Endothelial cell of umbilical vein (primary cell): ENCODE measurements at regions not wholly inside any gene's neighbourhood (a gene's known extent, or its start where the extent isn't known, plus 50 kb on each side); places are given as distances from the start of the nearest gene placed in this dataset.

Experiments used
- BruUV-seq: library from RNA; stranded (reverse); fragments of 400-500 nt; replicated peaks from 2 replicates; lab custom pipeline; 2021; lab: Mats Ljungman, UMichigan
- CTCF ChIA-PET: fragments of 300-600, 350-600 bp; sonication (Branson Sonifier 250); formaldehyde crosslinking; loops from one replicate; lab custom pipeline; 2021; ENCODE audit warnings: antibody characterized with exemption, inconsistent platforms; lab: Charles Lee
- POLR2A ChIA-PET: fragments of 300-600, 350-600 bp; sonication (Branson Sonifier 250); formaldehyde crosslinking; loops from one replicate; lab custom pipeline; 2021; ENCODE audit warnings: antibody characterized with exemption, inconsistent platforms; lab: Charles Lee
- DNase-seq: peaks from one replicate; pipeline ENCODE4 v3.0.0-alpha.2; 2011; ENCODE audit warnings: low read depth, low spot score
- FAIRE-seq: peaks from 2 replicates; lab custom pipeline; 2011; peaks lifted over from hg19 to GRCh38; lab: Jason Lieb, UNC
- H2AFZ ChIP-seq: 2 replicates; pipeline ENCODE4 v1.6.0; 2012; ENCODE audit warnings: low read depth, low read length, control low read depth, inconsistent platforms
- H3K27ac ChIP-seq: 2 replicates; pipeline ENCODE4 v1.5.1; 2011; ENCODE audit warnings: low read depth, mild to moderate bottlenecking, control low read depth, low read length, moderate library complexity; ENCODE audit not compliant: insufficient read depth
- H3K27me3 ChIP-seq, 2 experiments: 2 replicates each; pipeline versions ENCODE4 v1.6.0 to v1.6.1; 2011; ENCODE audit warnings: low read length in 2 of 2, mixed read lengths in 1 of 2; ENCODE audit not compliant: control insufficient read depth in 2 of 2, insufficient read depth in 2 of 2
- H3K36me3 ChIP-seq, 2 experiments: 2 replicates in 1 of 2; 3 replicates in 1 of 2; pipeline ENCODE4 v1.5.1; 2011; ENCODE audit warnings: low read length in 2 of 2, mild to moderate bottlenecking in 1 of 2, moderate library complexity in 1 of 2; ENCODE audit not compliant: control insufficient read depth in 2 of 2, insufficient read depth in 2 of 2; ENCODE audit errors: extremely low read depth in 1 of 2
- H3K4me1 ChIP-seq: 3 replicates; pipeline ENCODE4 v1.5.1; 2011; ENCODE audit warnings: mild to moderate bottlenecking, low read length; ENCODE audit not compliant: control insufficient read depth, insufficient read depth; ENCODE audit errors: extremely low read depth
- H3K4me2 ChIP-seq: 2 replicates; pipeline ENCODE4 v1.6.1; 2011; ENCODE audit warnings: low read length, control low read depth, mixed read lengths; ENCODE audit not compliant: insufficient read depth
- H3K4me3 ChIP-seq, 3 experiments: fragments of 200-600 bp in 1 of 3; sonication (generic), shearing (Covaris generic) in 1 of 3; replicated peaks in 1 of 3; 2 replicates each; pipeline ENCODE4 v1.5.1; 2011 to 2016; ENCODE audit warnings: control low read depth in 3 of 3, low read length in 3 of 3, mild to moderate bottlenecking in 2 of 3, inconsistent platforms in 1 of 3, low read depth in 1 of 3, moderate library complexity in 1 of 3; ENCODE audit not compliant: insufficient read depth in 1 of 3
- H3K79me2 ChIP-seq: 2 replicates; pipeline ENCODE4 v1.6.0; 2012; ENCODE audit warnings: low read length, inconsistent platforms; ENCODE audit not compliant: control insufficient read depth, insufficient read depth
- H3K9ac ChIP-seq: replicated peaks from 2 replicates; pipeline ENCODE3; 2011; ENCODE audit warnings: low read length, control low read depth; ENCODE audit not compliant: insufficient read depth; ENCODE audit errors: extremely low read depth
- H3K9me1 ChIP-seq: replicated peaks from 3 replicates; pipeline ENCODE4 v1.6.0; 2011; ENCODE audit warnings: mild to moderate bottlenecking, low read length; ENCODE audit not compliant: control insufficient read depth, insufficient read depth; ENCODE audit errors: extremely low read depth
- H3K9me3 ChIP-seq: replicated peaks from 2 replicates; pipeline ENCODE4 v1.5.1; 2012; ENCODE audit warnings: low read length, inconsistent platforms; ENCODE audit not compliant: control insufficient read depth, insufficient read depth
- H4K20me1 ChIP-seq: replicated peaks from 2 replicates; pipeline ENCODE3; 2011; ENCODE audit warnings: mild to moderate bottlenecking, low read length; ENCODE audit not compliant: control insufficient read depth, insufficient read depth; ENCODE audit errors: extremely low read depth
- CTCF ChIP-seq, 2 donors: IDR thresholded peaks; 1 replicate in 1 of 2; 2 replicates in 1 of 2; pipeline ENCODE4 v1.5.1; 2011; ENCODE audit warnings: low read length in 2 of 2, mild to moderate bottlenecking in 2 of 2, moderate library complexity in 2 of 2, control low read depth in 1 of 2, inconsistent platforms in 1 of 2, low read depth in 1 of 2; ENCODE audit not compliant: insufficient read depth in 1 of 2; ENCODE audit errors: extremely low read depth in 1 of 2
- EZH2 ChIP-seq: IDR thresholded peaks from 2 replicates; pipeline ENCODE4 v1.6.1; 2012; ENCODE audit warnings: borderline replicate concordance, low read depth, mild to moderate bottlenecking, moderate library complexity, low read length, inconsistent platforms; ENCODE audit not compliant: severe bottlenecking
- FOS ChIP-seq: IDR thresholded peaks from 2 replicates; pipeline ENCODE4 v1.6.1; 2011; ENCODE audit warnings: mild to moderate bottlenecking, low read length, moderate library complexity, borderline replicate concordance; ENCODE audit not compliant: insufficient read depth
- GATA2 ChIP-seq: IDR thresholded peaks from 2 replicates; pipeline ENCODE4 v1.7.0; 2011; ENCODE audit warnings: low read depth, mild to moderate bottlenecking, moderate library complexity, mixed read lengths, low read length; ENCODE audit not compliant: insufficient read length, insufficient read depth
- JUN ChIP-seq: IDR thresholded peaks from 2 replicates; pipeline ENCODE4 v1.6.1; 2011; ENCODE audit warnings: borderline replicate concordance, low read depth; ENCODE audit not compliant: insufficient read length, insufficient read depth
- MAX ChIP-seq: IDR thresholded peaks from 2 replicates; pipeline ENCODE4 v1.6.1; 2011; ENCODE audit not compliant: insufficient read depth, insufficient read length
- MYC ChIP-seq: IDR thresholded peaks from one replicate; pipeline ENCODE4 v1.6.1; 2011; ENCODE audit warnings: mild to moderate bottlenecking, low read depth, low read length
- POLR2A ChIP-seq: IDR thresholded peaks from 2 replicates; pipeline ENCODE4 v1.6.1; 2012; ENCODE audit warnings: low read depth, mild to moderate bottlenecking, control low read depth, low read length
- POLR2AphosphoS5 ChIP-seq: IDR thresholded peaks from 2 replicates; pipeline ENCODE4 v1.6.1; 2012; ENCODE audit warnings: low read depth, mild to moderate bottlenecking, control low read depth, low read length, moderate library complexity; ENCODE audit not compliant: insufficient read depth
- dilution Hi-C: fragments of 300-500 bp; cut with MboI; formaldehyde crosslinking; loops from one replicate; pipeline ENCODE4 v1.15.0; 2019; ENCODE audit warnings: low sequenced_read_pairs; ENCODE audit not compliant: extremely low pct_ligation_motif_present
- intact Hi-C: fragments of 100-400 bp; cut with micrococcal nuclease; formaldehyde crosslinking; loops from one replicate; pipeline ENCODE4 v1.10.0; 2022

GRCh38 chr5:24923400-24923799, 278.6 kb upstream of the CDH10 start:
- H3K9me1 ChIP-seq, result no peaks in the 10 kb centered on the region
- no peak for FAIRE-seq
- ChIA-PET POLR2A (no interaction called here), CTCF (no interaction called here)
- H3K4me3 ChIP-seq, result no peak overlapping the region
- no peak overlapping the region for H3K27ac ChIP-seq
- H3K4me1 ChIP-seq, result no peaks in the 10 kb centered on the region
- dilution Hi-C loops (no loop called here), intact Hi-C loops (no loop called here)
- no peaks in the 10 kb centered on the region for H4K20me1 ChIP-seq
- no peak for TF ChIP-seq POLR2AphosphoS5
- TF ChIP-seq CTCF (IDR thresholded peaks at IDR 0.05; ENCODE audit: extremely low read depth in 1 of 2, insufficient read depth in 1 of 2, low read depth in 1 of 2, low read length in 2 of 2), result no peak
- TF ChIP-seq MYC, result no peak
- no peak for TF ChIP-seq POLR2A
- no peak for TF ChIP-seq JUN
- no peak for TF ChIP-seq EZH2
- no peak for TF ChIP-seq MAX
- no peak for TF ChIP-seq GATA2
- TF ChIP-seq FOS, result no peak
- no peaks in the 10 kb centered on the region for H3K27me3 ChIP-seq
- DNase-seq, result no peak
- H3K4me2 ChIP-seq, result no peak overlapping the region
- no peak overlapping the region for H3K9ac ChIP-seq
- peaks cover 3% of the 10 kb centered on the region for H3K9me3 ChIP-seq
- no peaks in the 10 kb centered on the region for H3K36me3 ChIP-seq
- no peaks in the 10 kb centered on the region for H3K79me2 ChIP-seq
- no peak overlapping the region for H2AFZ ChIP-seq
- BruUV-seq, result no TSS peak
